GM10847 (cell line): ENCODE measurements at regions not wholly inside any gene's neighbourhood (a gene's known extent, or its start where the extent isn't known, plus 50 kb on each side); places are given as distances from the start of the nearest gene placed in this dataset.

ENCODE experiments used
- POLR2A ChIP-seq: IDR thresholded peaks from 2 replicates; pipeline ENCODE4 v1.6.1; 2011; ENCODE audit not compliant: insufficient read length; ENCODE audit errors: extremely low read depth

DNA sequence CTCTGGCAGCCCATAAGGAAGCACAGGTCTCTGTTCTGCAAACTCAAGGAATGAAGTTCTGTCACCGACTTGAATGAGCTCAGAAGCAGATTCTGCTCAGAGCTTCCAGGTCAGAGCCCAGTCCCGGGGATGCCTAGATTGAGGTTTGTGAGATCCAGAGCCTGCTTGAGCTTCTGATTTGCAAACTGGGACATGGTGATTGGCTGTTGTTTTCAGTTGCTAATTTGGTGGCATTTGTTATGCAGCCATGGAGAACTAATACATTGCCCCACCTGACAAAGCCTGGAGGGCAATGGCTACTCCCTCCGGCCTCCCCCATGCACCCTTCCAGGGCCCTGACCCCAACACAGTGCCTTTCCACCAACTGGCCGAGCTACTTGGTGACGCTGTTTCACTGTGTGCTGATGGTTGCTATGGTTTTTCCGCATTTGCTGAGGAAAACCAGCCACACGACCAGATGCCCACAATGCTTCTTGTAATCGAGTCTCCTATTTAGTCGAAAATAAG, 379.5 kb upstream of the ATP10A start:
- no peak for TF ChIP-seq POLR2A

DNA sequence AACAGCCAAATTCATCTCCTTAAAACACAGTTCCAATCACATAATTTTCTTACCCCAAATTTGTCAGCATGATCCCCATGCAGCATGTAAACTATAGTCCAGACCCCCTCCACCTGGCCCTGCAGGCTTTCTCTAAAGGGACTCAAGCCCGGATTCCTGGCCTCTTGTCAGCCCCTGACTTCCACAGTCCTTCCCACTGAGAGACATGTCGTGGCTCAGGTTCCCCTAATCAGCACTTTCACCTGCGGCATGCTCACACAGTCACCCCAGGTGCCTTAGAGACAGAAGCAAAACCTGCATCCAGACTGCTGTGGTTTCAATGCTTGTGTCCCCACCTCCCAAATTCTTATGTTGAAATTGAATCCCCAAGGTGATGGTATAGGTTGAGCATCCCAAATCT, 372.7 kb upstream of the ATP10A start:
- no peak for TF ChIP-seq POLR2A

DNA sequence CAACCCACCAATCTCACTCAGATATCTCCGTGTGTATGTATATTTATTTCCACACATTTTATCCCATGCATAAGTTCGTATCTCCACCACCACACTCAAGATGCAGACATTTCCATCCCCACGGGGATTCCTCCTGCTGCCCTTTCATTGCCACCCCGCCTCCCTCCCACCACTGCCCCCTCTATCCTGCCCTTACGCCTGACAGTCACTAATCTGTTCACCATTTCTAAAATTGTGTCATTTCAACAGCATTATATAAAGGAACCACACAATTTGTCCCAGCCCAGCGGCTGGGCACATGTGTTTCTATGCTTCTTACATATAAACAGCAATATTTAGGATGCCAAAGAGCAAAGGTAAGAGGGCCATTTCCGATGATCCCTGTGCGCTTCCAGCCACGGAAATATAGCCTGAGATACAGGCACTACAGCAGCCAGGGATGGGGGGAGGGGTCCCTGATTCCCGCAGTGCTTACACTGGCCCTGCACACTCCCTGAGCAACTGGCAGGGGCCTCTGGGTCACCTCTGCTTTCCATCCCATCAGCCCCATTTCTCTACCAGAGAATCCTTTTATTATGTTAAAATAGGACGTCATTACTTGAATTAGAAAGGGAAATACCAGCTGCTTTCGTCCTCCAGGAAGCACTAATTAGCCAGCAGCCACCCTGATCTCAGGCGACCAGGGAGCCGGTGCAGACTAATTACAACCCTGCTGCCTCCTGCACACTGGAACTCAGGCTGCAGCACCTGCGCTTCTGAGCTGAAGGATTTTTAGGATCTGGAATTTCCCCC, 372.0 kb upstream of the ATP10A start:
- no peak for TF ChIP-seq POLR2A

DNA sequence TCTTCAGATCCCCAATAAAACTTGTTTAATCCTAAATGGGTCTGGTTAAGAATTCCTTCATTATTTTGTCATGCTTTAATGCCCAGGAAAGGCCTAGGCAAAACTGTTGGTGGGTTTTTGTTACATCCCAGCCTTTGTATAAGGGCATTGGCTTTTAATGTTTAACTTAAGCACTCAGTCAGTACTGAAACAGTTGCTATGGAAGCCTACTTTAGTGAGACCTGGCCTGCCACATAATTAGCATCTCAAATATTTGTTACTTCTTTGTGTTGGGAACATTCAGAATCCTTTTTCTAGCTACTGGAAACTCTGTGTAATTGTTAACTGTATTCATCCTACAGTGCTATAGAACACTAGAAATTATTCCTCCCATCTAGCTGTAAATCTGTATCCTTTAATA, 369.6 kb upstream of the ATP10A start:
- TF ChIP-seq POLR2A, result no peak

DNA sequence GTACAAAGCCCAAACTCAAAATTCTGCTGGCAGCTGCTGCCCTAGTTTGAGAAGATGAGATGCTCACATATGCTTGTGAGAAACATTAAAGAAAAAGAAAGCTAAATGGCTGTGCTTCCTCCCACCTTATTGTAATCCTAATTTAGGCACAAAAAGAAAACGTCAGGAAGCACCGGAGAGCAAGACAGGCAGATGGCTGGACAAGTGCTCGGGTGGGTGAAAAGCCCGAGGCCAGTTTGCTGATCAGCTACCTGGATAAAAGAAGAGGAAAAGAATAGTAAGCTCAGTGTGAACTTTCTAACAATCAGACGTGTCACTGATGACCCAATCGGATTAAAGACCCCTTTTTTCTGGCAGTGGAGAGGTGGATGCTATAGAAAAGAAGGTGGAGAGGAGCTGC, 368.0 kb upstream of the ATP10A start:
- no peak for TF ChIP-seq POLR2A

DNA sequence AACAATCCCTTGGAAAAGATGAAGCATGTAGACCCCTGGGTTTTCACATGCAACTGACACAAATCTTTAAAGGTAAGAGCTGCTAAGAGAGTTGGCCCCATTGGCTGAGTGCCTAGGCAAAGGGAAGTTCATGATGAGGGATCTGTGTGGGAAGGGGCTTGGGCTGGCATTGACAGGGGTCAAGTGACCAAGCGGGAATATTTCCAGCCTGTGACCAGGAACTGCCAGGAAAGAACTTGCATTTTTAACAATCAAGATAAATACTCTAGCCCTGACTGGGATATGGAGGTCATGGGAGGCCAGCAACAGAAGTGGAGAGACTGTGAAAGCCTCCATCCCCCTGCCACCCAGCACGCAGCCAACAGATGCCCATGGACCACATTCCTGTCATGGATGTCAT, 361.1 kb upstream of the ATP10A start:
- TF ChIP-seq POLR2A, result no peak

DNA sequence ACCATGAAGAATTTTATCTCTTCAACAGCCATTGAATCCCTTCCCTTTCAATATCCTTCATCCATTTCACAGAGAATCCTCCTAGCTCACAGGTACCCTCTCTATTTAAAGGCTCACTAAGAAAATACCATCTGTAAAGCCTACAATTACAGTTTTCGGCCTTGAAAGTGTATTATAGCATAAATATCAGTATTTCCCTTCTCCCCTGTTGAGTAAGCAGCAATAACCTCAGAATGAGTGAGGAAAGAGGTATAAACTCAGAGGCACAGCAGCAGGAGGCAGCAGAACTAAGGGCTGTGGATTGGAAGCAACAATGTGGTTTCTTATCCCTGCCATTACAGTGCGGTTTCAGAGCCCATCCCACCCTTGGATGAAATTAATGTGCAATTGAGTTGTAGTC, 360.6 kb upstream of the ATP10A start:
- TF ChIP-seq POLR2A, result no peak

DNA sequence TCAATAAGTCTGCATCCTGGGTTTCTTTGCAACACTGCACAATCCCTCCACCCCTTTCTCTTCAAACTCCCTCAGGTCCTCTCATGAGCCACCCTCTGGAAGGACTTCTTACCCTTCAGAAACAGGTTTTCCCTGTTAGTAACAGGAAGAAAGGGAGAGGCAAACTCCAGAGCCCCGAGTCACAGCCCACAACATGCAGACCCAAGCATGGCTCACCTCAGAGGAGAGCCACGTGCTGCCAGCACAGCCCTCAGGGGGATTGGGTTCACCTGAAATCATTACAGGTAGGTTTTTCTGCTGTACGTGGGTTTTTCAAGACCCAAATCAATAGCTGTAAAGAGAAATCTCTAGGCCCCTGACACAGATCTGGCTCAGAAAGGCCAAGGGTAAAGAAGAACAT, 359.7 kb upstream of the ATP10A start:
- TF ChIP-seq POLR2A, result no peak

DNA sequence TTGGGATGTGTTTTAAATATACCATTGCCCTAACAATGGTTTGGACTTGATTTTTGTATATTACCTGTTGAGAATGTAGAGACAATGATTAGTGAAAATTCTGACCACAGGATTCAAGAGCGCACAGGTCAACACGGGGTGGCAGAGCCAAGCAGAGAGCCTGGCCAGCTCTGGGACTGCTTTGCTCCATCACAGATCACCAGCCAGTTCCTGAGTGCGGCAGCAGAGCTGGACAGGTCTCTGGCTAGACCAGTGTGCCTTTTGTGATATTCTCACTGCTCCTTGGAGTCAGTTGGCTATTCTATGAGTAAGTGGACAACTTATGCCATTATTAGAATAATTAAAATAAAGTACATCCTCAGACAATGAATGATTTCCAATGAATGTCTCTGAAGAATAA, 351.2 kb upstream of the ATP10A start:
- no peak for TF ChIP-seq POLR2A

DNA sequence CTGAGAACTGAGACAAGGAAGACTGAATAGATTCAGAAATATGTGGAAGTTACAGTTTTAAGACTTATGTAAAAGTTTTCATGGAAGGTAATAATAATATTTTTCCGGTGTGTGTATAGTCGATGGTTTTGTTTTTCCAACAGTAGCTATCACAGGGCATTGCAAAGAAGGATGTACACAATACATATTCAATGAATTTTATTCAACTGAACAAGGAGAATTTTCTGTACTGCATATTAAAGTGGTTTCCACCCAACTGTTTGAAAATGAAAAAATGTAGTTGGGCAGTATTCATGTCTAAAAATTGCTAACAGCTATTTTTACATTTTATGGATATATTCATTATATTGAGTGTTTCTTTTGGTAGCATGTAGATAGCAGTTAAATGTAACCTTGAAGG, 350.3 kb upstream of the ATP10A start:
- no peak for TF ChIP-seq POLR2A

DNA sequence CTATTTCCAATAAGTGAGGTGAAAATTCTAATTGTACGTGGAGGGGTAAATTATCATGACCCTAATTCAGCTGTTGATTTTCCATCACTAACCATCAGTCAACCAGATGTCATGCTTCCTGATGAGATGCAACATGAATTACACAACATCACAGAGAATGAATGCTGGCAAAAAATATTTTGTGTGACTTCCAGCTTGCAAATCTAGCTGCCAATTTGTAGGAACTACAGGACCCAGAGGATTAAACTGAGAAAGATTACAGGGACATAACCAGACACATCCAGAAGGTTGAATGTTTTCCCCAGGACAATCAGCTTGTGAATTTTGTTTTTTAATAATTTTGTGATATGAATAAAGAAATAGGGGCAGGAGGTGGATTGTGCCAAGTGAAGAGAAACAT, 349.0 kb upstream of the ATP10A start:
- no peak for TF ChIP-seq POLR2A

DNA sequence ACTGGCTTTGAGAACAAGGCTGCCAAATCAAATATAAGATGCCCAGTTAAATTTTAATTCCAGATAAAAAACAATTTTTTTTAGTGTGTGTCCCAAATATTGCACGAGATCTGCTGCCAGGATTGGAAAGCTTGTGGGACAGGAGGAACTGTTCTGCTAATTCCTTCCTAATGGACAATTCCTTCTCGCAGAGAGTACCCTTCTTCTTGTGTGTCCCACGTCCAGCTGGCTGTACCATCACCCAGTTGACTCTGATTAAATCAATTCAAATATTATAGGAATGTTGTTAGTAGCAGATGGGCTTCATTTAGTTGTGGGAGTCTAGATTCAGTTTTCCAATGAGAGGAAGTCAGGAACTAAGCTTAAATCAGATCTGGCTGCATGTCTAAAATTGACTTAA, 347.9 kb upstream of the ATP10A start:
- TF ChIP-seq POLR2A, result no peak

DNA sequence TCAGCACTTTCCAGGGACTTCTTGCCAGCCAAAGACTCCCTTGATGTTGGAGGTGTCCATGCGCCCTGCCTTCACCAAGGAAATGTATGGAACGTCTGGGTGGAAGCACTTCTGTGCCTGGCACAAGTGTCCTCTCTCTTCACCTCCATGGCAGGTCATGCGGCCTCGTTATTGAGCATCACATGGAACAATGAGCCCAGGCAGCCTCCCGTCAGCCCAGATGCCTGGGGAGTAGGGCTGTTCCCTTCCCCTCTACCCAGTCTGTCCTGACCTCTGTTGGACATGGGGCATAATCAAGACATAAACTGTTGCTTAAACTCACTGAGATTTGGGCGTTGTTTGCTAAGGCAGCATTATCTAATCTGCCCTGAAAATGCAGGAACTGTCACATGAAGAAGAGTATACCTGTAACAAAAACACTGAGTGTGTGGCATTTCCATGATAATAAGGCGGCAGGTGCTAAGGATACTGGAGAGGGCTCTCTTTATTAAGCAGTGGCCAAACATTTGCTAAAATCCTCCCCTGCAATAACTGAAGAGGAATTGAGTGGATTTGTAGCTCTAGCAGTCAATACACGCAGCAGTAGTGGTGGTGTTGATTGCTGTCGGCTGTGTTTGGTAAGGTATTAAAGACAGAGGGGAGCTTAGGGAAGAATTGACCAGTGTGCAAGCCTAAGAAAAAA, 338.2 kb upstream of the ATP10A start:
- no peak for TF ChIP-seq POLR2A

DNA sequence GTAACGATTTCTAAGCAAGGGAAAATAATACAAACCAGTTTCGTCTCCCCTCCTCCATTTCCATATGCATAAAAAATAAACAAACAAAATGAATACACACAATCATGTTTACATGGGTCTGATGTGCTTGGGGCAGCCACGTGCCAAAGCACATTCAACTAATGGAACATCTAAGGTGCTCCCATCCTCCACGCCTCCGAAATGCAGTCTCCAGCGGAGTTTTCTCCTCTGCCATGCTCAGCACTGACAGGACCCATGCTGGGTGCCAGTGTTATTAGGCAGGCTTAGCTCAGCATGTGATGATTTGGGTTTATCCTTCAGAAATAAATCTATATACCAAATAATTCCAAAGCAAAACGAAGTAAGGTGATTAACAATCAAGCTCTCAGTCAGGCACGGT, 337.3 kb upstream of the ATP10A start:
- TF ChIP-seq POLR2A, result no peak

DNA sequence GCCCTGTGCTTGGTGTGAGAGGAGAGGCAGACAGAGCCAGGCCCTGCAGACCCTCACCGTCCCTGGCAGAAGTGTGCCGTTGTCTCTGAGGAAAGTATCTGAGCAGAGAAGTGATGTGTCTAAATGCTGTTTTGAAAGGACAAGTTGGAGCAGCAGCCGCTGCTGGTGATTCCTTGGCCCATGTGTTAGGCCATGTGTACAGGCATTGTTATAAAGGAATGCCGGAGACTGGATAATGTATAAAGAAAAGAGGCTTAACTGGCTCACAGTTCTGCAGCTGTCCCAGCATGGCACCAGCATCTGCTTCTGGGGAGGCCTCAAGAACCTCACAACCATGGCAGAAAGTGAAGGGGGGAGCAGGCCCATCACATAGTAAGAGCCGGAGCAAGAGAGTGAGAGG, 334.6 kb upstream of the ATP10A start:
- no peak for TF ChIP-seq POLR2A

DNA sequence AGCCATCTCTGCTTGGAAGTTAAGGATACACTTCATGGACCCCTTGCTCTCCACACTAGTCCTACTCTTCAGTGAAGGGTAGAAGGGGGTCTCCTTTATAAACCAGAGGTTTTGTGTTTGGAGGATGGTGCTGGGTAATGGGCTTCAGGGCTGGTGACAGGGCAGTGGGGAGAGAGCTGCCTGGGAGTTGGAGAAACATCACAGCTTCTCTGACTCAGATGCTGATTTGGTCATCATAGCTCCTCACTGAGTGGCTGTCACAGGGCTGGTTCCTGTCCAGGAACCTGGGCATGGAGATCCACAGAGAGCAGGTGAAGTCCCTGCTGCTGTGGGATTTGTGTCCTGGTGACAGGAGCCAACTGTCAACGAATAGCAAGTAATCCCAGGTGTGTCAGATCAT, 333.9 kb upstream of the ATP10A start:
- no peak for TF ChIP-seq POLR2A

DNA sequence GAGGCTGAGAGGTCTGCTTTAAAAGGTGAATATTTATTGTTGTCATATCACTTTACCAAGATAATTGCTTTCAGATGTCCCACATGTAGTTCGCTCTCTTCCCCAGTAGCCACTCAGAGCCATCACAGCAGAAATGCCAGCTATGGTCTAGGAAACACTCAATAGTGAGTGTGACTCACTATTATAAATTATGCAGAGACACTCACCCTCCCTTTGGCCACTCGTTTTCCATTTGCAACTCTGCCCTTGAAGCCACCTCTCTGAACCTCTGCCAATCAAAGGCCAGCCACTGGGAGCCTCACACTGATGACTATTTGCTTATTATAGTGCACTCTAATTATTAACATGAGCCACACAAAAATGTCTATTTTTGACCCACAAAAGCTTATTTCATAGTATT, 328.1 kb upstream of the ATP10A start:
- no peak for TF ChIP-seq POLR2A
